ENCODE measurements at regions not wholly inside any gene's neighbourhood (a gene's known extent, or its start where the extent isn't known, plus 50 kb on each side); places are given as distances from the start of the nearest gene placed in this dataset.
A peak's percentile ranks its signal among the peaks of the same experiment; 100 is the strongest.
"Not testable (repeated sequence)": the region's sequence is repeated elsewhere in the genome, so short reads cannot be mapped to it uniquely, and the experiment has no call there.

DNA sequence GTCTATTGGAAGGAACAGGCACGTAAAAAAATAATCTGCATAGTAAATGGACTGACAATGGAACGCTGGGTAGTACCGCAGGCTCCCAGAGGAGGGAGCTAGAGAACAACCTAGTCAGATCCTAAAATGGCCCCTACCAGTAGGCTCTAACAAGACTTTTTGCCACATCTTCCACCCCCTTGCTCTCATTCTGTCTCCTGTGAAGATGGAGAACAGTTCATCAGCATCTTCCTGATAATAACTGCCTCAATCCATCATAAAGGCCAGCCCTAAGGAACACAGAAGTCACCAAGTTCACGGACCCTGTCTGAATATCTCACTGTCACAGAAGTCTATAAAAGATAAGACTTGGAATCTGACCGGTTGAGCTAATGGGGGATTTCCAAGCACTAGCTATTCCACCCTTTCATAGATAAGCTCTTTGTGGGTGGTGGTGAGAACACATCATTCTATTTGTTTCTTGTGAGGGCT lies 133.4 kb downstream of the SLC1A3 start:
- DNase-seq (ENCODE audit: extremely low read depth, low read depth) = no peak
- TF ChIP-seq, protein P1, sequence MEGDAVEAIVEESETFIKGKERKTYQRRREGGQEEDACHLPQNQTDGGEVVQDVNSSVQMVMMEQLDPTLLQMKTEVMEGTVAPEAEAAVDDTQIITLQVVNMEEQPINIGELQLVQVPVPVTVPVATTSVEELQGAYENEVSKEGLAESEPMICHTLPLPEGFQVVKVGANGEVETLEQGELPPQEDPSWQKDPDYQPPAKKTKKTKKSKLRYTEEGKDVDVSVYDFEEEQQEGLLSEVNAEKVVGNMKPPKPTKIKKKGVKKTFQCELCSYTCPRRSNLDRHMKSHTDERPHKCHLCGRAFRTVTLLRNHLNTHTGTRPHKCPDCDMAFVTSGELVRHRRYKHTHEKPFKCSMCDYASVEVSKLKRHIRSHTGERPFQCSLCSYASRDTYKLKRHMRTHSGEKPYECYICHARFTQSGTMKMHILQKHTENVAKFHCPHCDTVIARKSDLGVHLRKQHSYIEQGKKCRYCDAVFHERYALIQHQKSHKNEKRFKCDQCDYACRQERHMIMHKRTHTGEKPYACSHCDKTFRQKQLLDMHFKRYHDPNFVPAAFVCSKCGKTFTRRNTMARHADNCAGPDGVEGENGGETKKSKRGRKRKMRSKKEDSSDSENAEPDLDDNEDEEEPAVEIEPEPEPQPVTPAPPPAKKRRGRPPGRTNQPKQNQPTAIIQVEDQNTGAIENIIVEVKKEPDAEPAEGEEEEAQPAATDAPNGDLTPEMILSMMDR (IDR thresholded peaks at IDR 0.05; ENCODE audit: low read depth, low read length) = peak; percentile 69

DNA sequence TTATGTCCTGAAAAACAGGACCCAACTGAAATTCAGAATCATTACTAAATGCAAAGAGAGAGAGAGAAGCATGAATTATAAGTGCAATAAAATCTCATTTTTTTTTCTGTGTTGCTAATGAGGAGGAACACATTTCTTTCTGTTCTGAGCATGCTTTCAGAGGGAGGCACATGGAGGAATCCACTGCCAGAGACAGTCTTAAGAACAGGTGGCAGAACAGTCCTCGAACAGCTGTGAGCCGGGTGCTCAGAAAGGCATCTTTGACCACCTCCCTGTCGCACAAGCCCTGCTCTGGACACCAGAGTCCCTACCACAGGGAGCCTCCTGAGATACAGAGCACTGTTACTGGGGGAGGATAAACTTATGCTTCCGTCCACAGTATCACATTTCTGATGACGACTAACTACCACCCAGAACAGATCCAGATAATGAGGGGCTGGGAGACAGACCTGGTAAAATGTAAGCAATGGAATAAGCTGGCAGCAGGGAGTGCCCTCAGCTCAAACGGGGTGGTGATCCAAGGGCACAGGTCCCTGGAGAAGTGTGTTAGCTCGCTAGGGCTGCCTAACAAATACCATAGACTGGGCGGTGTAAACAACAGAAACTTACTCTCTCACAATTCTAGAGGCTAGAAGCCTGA lies 134.0 kb downstream of the SLC1A3 start:
- TF ChIP-seq, protein P1 (IDR thresholded peaks at IDR 0.05; ENCODE audit: low read depth, low read length) = no peak
- no peak for DNase-seq (ENCODE audit: extremely low read depth, low read depth)

DNA sequence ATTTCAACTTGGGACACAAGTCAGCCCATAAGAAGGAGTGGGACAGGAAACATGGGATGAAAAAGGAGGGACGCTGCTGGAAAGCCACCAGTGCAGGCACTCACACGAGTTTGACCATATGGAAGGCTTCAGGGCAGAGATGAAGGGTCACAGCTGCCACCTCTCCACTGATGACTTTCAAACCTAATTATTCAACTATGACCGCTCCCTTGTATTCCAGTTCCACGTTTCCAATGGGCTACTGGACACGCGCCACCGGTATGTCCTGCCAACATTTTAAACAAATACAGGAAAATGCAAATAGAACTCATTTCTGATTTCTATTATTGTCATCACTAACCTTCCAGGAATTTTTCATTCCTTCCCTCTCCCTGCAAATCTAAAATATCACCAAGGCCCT lies 134.7 kb downstream of the SLC1A3 start:
- TF ChIP-seq, protein P1 (IDR thresholded peaks at IDR 0.05; ENCODE audit: low read depth, low read length) = no peak

DNA sequence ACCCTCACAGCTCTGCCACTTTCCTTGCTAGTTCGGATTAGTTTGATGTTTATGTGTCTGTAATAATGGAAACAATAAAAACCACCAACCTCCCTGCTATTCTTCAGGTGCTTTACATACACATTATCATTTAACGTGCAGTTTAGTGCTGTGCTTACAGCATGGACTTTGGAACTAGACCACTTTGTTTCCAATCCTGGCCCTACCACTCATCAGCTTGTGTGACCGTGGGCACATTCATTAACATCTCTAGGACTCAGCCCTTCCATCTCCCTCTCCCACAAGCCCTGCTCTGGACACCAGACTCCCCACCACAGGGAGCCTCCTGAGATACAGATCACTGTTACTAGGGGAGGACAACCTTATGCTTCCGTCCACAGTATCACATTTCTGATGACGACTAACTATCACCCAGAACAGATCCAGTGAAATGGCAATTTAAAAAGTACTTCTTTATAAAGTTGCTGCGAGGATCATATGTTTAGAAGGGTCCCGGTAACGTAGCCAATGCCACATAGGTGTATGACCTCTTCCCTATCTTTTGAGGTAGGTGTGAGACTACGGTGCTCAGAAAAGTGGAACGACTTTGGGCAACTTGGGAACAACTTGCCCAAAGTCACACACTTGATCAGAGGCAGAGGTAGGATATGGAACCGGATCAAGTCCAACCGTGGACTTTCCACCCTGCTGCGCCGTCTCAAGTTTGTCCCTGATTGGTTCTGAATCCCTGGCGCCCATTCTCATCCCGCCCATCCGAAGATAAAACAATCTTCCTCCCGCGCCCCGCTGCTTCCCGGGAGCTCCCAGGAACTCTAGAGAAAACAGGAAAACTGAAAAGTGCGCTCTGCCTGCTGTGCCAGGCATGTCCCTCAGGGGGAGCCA lies 132.4 kb upstream of the NIPBL start:
- TF ChIP-seq, protein P1 (IDR thresholded peaks at IDR 0.05; ENCODE audit: low read depth, low read length) = peak; percentile 65
- peak; percentile 15 for DNase-seq (ENCODE audit: extremely low read depth, low read depth)

More for the DNA sequence above, 134.7 kb downstream of the SLC1A3 start:
- no peak for DNase-seq (ENCODE audit: extremely low read depth, low read depth)

DNA sequence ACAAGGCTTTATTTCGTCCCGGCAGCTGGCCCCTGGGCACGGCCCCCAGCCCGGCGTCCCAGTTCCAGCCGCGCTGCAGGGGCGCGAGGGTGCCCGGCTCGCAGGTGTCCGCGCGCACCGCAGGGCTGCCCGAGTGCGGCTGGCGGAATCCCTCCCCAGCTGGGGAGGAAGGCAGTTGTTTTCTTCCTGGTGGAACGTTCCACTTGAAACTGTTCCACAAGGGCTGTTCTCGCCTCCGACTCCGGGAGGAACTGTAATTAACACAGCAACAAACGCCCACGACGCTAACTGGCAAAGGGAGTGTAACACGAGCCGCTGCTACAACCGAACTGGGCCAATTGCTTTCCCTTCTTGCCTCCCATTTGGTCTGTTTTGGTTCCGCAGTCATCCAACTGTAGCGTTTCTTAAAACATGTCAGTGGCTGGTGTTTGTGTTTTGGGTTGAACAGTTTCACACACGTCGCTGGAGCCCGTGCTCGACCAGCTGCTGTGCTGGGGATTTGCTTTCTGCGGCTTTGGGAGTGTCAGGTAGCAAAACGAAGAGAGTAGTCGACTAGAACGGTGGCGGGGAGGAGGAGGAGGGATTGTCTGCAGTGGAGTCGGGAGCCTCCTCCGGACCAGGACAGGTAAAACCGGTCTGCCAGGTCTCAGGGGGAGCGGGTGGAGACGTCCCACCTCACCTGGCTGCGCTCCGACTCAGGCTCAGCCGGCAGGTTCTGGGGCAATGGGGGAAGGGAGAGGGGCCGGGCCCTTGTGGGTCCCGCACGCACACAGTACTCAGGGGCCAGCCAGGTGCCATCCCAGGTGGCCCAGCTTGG lies 131.6 kb upstream of the NIPBL start:
- TF ChIP-seq, protein P1 (IDR thresholded peaks at IDR 0.05; ENCODE audit: low read depth, low read length) = no peak
- no peak for DNase-seq (ENCODE audit: extremely low read depth, low read depth)

DNA sequence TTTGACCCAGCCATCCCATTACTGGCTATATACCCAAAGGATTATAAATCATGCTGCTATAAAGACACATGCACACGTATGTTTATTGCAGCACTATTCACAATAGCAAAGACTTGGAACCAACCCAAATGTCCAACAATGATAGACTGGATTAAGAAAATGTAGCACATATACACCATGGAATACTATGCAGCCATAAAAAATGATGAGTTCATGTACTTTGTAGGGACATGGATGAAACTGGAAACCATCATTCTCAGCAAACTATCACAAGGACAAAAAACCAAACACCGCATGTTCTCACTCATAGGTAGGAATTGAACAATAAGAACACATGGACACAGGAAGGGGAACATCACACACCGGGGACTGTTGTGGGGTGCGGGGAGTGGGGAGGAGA lies 128.8 kb upstream of the NIPBL start:
- not testable (repeated sequence) for DNase-seq (ENCODE audit: extremely low read depth, low read depth)

DNA sequence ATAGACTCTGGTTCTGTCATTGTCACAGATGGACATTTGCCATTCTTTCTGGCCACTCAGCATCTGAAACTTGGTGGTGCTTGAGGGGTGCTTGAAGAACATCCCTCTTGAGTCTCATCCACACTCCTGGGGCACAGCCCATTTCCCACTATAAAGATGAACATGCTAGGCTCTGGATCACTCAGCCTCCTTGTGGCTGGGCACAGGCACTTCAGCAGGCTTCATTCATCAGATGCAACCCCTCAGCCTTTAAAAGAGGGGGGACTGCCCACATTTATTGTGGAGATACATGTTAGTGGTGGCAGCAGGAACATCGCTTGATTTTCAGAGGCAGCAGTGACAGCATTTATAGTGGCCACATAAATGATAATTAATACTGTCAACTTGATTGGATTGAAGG lies 124.7 kb upstream of the NIPBL start:
- no peak for DNase-seq (ENCODE audit: extremely low read depth, low read depth)
- TF ChIP-seq, protein P1 (IDR thresholded peaks at IDR 0.05; ENCODE audit: low read depth, low read length) = no peak
